ENCODE measurements at regions not wholly inside any gene's neighbourhood (a gene's known extent, or its start where the extent isn't known, plus 50 kb on each side); places are given as distances from the start of the nearest gene placed in this dataset.

DNA sequence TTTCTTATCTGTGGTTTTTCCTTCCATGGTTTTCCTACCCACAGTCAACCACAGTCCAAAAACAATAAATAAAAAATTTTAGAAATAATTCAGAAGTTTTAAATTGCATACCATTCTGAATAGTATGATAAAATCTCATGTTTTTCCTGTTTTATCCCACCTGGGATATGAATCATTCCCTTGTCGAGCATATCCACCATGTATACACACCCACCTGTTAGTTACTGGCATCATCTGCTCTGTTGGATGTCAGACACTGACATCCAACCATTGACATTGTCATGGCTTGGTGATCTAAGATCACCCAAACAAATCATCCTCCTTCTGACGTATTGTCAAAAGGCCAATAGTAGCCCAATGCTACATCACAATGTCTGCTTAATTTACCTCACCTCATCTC lies 749.8 kb downstream of the TNS3 start:
- peaks cover 0 to 3% of the 10 kb centered on the region in 2 donors for H3K9me3 ChIP-seq (ENCODE audit: control insufficient read depth in 2 of 2, low read length in 2 of 2)
- no peak overlapping the region for H3K27ac ChIP-seq (ENCODE audit: low read length)
- no peaks in the 10 kb centered on the region for H3K27me3 ChIP-seq (ENCODE audit: control insufficient read depth in 1 of 2, insufficient read depth in 2 of 2, low read length in 2 of 2)
- no peak overlapping the region for H3K4me3 ChIP-seq (ENCODE audit: low read length in 2 of 2)
- no peak overlapping the region for H3K9ac ChIP-seq (ENCODE audit: low read length in 2 of 2)
- H3K4me1 ChIP-seq (ENCODE audit: control insufficient read depth, insufficient read depth, low read length), result no peaks in the 10 kb centered on the region
- no peaks in the 10 kb centered on the region for H3K36me3 ChIP-seq (ENCODE audit: control insufficient read depth in 2 of 2, insufficient read depth in 2 of 2, low read length in 2 of 2)

DNA sequence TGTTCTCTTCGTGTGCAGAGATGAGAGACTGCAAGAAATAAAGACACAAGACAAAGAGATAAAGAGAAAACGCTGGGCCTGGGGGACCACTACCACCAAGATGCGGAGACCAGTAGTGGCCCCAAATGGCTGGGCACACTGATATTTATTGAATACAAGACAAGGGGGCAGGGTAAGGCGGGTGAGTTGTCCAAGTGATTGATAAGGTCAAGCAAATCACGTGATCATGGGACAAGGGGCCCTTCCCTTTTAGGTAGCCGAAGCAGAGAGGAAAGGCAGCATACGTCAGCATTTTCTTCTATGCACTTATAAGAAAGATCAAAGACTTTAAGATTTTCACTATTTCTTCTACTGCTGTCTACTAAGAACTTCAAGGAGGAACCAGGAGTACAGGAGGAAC lies 762.1 kb downstream of the TNS3 start:
- Histone ChIP-seq H3K9me3 (ENCODE audit: control insufficient read depth in 2 of 2, low read length in 2 of 2) (peaks cover 0 to 5% of the 10 kb centered on the region in 2 donors), H3K27me3 (ENCODE audit: control insufficient read depth in 1 of 2, insufficient read depth in 2 of 2, low read length in 2 of 2) (no peaks in the 10 kb centered on the region)

DNA sequence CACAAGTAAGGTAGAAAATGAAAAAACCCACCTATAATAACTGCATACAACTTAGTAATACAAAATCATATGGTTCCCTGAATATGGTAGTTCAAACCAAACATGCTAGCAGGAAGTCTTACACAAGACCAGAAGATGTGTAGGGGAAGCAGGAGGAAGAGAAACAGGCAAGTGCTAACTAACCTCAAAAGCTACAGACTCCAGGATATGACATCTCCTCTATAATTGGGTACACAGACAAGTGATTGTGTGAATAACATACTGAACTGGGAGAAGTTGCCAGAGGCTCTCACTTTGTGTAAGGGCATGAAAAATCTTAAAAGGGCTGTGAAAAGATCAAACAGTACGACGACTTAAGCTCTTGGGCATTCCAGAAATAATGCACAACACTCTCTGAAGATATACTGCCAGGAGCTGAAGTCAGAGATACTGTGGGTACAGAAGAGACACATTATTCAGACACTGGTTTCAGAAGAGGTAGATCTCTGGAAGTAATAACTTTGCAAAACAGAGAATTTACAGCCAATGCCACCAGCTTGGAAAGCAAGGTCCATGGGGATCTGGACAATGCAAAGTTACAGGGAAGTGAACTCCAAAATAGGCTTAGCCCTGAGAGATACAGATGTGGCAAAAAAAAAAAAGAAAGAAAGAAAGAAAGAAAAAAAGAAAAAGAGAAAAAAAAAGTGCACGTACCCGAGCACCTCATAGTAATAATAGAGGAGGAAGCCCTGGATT lies 767.2 kb downstream of the TNS3 start:
- no peaks in the 10 kb centered on the region for H3K27me3 ChIP-seq (ENCODE audit: control insufficient read depth in 1 of 2, insufficient read depth in 2 of 2, low read length in 2 of 2)
- H3K4me1 ChIP-seq (ENCODE audit: control insufficient read depth, insufficient read depth, low read length), result no peaks in the 10 kb centered on the region
- H3K4me3 ChIP-seq (ENCODE audit: low read length in 2 of 2), result no peak overlapping the region
- no peak overlapping the region for H3K9ac ChIP-seq (ENCODE audit: low read length in 2 of 2)
- no peak overlapping the region for H3K27ac ChIP-seq (ENCODE audit: low read length)
- no peaks in the 10 kb centered on the region for H3K36me3 ChIP-seq (ENCODE audit: control insufficient read depth in 2 of 2, insufficient read depth in 2 of 2, low read length in 2 of 2)
- peaks cover 0 to 4% of the 10 kb centered on the region in 2 donors for H3K9me3 ChIP-seq (ENCODE audit: control insufficient read depth in 2 of 2, low read length in 2 of 2)

More for the DNA sequence above, 762.1 kb downstream of the TNS3 start:
- Histone ChIP-seq H3K36me3 (ENCODE audit: control insufficient read depth in 2 of 2, insufficient read depth in 2 of 2, low read length in 2 of 2) (no peaks in the 10 kb centered on the region), H3K4me3 (ENCODE audit: low read length in 2 of 2) (no peak overlapping the region), H3K27ac (ENCODE audit: low read length) (no peak overlapping the region), H3K4me1 (ENCODE audit: control insufficient read depth, insufficient read depth, low read length) (no peaks in the 10 kb centered on the region), H3K9ac (ENCODE audit: low read length in 2 of 2) (no peak overlapping the region)

DNA sequence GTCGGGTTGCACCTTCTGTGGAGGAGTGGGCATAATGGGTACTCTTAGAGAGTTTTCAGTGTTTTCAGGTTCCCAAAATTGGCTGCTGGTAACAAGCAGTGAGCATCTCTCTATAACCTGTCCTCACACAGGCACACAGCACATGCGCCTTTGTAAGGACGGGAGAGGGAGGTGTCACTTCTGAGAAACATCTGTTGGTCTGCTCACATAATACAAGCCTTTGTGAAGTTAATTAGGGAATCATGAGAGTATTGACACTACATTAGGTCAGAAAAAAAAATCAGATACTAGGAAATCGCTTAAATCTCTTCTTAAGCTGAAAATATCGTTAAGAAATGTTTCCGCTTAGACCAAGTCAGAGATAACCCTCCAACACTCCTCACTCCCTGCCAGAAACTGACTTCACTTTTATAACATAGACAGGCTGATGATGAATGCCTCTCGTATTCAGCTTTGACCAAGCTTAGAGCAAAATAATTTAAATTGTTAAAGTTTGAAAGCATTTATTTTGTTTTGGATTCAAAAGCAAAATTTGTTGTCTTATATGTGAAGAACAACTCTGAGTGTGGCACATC lies 769.7 kb downstream of the TNS3 start:
- Histone ChIP-seq H3K9ac (ENCODE audit: low read length in 2 of 2) (no peak overlapping the region), H3K4me3 (ENCODE audit: low read length in 2 of 2) (no peak overlapping the region), H3K36me3 (ENCODE audit: control insufficient read depth in 2 of 2, insufficient read depth in 2 of 2, low read length in 2 of 2) (no peaks in the 10 kb centered on the region), H3K27ac (ENCODE audit: low read length) (no peak overlapping the region), H3K27me3 (ENCODE audit: control insufficient read depth in 1 of 2, insufficient read depth in 2 of 2, low read length in 2 of 2) (no peaks in the 10 kb centered on the region), H3K4me1 (ENCODE audit: control insufficient read depth, insufficient read depth, low read length) (no peaks in the 10 kb centered on the region), H3K9me3 (ENCODE audit: control insufficient read depth in 2 of 2, low read length in 2 of 2) (no peaks in the 10 kb centered on the region)

DNA sequence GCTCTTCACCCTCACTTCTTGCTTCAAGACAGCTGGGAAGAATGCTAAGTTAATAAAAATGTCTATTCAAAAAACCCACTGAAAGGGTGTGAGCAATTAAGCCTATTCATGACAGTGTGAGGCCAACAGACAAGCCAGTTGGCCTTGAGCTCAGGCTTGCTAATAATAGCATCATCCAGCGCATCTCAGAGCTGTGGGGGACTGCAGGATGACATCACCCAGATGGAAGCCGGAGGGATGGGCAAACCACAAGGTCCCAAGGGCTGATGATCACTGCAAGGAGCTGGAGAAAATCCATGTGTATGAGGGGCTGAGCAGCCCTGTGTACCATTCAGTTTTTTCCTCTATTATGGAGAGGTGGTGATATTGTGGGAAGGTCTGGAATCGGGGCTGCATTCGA lies 770.4 kb downstream of the TNS3 start:
- no peak overlapping the region for H3K27ac ChIP-seq (ENCODE audit: low read length)
- H3K9me3 ChIP-seq (ENCODE audit: control insufficient read depth in 2 of 2, low read length in 2 of 2), result no peaks in the 10 kb centered on the region
- H3K27me3 ChIP-seq (ENCODE audit: control insufficient read depth in 1 of 2, insufficient read depth in 2 of 2, low read length in 2 of 2), result no peaks in the 10 kb centered on the region

DNA sequence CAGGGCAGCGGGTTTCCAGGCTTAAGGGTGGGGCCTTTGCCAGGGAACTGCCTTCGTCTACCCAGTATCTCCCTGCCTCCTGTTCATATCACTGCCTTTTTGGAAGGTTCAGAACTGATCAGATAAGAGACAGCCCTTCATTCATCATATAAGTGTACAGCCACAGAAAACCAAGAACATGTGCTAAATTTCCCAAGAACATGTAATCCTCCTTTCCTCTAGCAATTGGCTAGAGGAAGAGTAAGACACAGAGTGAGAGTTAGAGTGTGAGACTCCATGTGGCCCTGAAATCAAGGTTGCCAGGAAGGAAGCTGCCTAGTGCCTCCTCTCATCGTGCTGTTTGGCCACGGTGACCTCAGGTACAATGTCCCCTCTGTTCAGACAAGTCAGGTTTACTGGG lies 770.9 kb downstream of the TNS3 start:
- Histone ChIP-seq H3K4me3 (ENCODE audit: low read length in 2 of 2) (no peak overlapping the region), H3K4me1 (ENCODE audit: control insufficient read depth, insufficient read depth, low read length) (no peaks in the 10 kb centered on the region), H3K9me3 (ENCODE audit: control insufficient read depth in 2 of 2, low read length in 2 of 2) (no peaks in the 10 kb centered on the region), H3K9ac (ENCODE audit: low read length in 2 of 2) (no peak overlapping the region), H3K27me3 (ENCODE audit: control insufficient read depth in 1 of 2, insufficient read depth in 2 of 2, low read length in 2 of 2) (no peaks in the 10 kb centered on the region), H3K27ac (ENCODE audit: low read length) (no peak overlapping the region), H3K36me3 (ENCODE audit: control insufficient read depth in 2 of 2, insufficient read depth in 2 of 2, low read length in 2 of 2) (no peaks in the 10 kb centered on the region)

More for the DNA sequence above, 770.4 kb downstream of the TNS3 start:
- no peak overlapping the region for H3K9ac ChIP-seq (ENCODE audit: low read length in 2 of 2)
- H3K4me3 ChIP-seq (ENCODE audit: low read length in 2 of 2), result no peak overlapping the region
- no peaks in the 10 kb centered on the region for H3K36me3 ChIP-seq (ENCODE audit: control insufficient read depth in 2 of 2, insufficient read depth in 2 of 2, low read length in 2 of 2)
- H3K4me1 ChIP-seq (ENCODE audit: control insufficient read depth, insufficient read depth, low read length), result no peaks in the 10 kb centered on the region

DNA sequence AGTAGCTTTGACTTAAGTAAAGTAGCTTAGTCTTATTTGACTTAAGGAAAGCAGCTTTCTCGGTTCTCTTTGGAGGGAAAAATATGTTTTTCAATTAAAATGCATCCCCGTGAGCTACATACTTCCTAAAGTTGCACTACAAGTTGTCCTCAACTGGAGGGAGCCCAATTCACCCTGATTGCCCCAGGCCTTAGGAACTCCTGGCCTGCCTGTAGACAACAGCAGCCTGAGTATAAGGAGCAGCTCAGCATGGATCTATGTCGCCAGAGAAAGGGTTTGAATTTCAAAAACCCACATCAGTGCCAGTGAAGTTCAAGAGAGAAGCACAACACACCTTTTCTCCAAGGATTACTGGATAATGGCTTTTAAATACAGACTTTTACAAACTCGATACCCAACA lies 772.0 kb downstream of the TNS3 start:
- no peaks in the 10 kb centered on the region for H3K4me1 ChIP-seq (ENCODE audit: control insufficient read depth, insufficient read depth, low read length)
- H3K27ac ChIP-seq (ENCODE audit: low read length), result no peak overlapping the region
- H3K27me3 ChIP-seq (ENCODE audit: control insufficient read depth in 1 of 2, insufficient read depth in 2 of 2, low read length in 2 of 2), result no peaks in the 10 kb centered on the region
- no peak overlapping the region for H3K4me3 ChIP-seq (ENCODE audit: low read length in 2 of 2)
- H3K36me3 ChIP-seq (ENCODE audit: control insufficient read depth in 2 of 2, insufficient read depth in 2 of 2, low read length in 2 of 2), result no peaks in the 10 kb centered on the region
- H3K9ac ChIP-seq (ENCODE audit: low read length in 2 of 2), result no peak overlapping the region
- no peaks in the 10 kb centered on the region for H3K9me3 ChIP-seq (ENCODE audit: control insufficient read depth in 2 of 2, low read length in 2 of 2)

DNA sequence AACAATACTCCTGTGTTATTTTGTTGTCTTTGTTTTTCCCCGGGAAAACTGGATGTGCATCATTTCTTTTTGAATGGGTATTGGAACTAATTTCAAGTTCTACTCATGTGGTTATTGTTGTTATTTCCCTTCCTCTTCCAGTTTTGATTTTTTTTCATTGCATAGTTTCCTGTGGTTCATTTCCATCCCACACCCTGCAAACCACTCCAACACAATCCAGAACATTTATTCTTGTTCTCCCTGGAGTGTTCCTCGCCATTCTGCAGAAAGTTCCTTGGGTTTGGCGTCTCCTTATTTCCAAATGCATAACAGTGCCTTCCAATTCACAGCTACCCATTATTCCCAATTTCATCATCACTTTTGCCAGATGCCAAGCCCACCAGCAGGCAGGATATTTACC lies 775.1 kb downstream of the TNS3 start:
- Histone ChIP-seq H3K27me3 (ENCODE audit: control insufficient read depth in 1 of 2, insufficient read depth in 2 of 2, low read length in 2 of 2) (no peaks in the 10 kb centered on the region), H3K4me3 (ENCODE audit: low read length in 2 of 2) (no peak overlapping the region), H3K9ac (ENCODE audit: low read length in 2 of 2) (no peak overlapping the region), H3K36me3 (ENCODE audit: control insufficient read depth in 2 of 2, insufficient read depth in 2 of 2, low read length in 2 of 2) (no peaks in the 10 kb centered on the region), H3K9me3 (ENCODE audit: control insufficient read depth in 2 of 2, low read length in 2 of 2) (no peaks in the 10 kb centered on the region), H3K27ac (ENCODE audit: low read length) (no peak overlapping the region), H3K4me1 (ENCODE audit: control insufficient read depth, insufficient read depth, low read length) (no peaks in the 10 kb centered on the region)

DNA sequence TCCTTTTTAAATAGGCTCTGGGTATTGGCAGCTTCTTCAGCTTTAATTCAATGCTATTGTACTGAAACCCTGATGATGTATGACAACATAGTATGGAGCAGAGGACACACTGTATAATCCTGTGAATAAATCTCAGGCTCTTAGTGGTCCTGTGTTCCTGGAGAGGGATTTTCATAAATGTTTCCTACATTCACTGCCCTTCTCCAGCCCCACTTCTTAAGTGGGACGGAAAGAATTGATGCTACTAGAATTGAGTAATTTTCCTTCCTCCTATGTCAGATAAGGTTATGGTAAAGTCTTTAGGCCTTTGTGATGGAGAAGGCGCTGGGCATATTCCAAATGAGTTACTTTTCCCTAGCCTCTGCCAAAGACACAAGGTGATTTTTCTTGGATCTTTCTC lies 779.4 kb downstream of the TNS3 start:
- H3K4me3 ChIP-seq (ENCODE audit: low read length in 2 of 2), result no peak overlapping the region
- H3K36me3 ChIP-seq (ENCODE audit: control insufficient read depth in 2 of 2, insufficient read depth in 2 of 2, low read length in 2 of 2), result no peaks in the 10 kb centered on the region
- no peaks in the 10 kb centered on the region for H3K27me3 ChIP-seq (ENCODE audit: control insufficient read depth in 1 of 2, insufficient read depth in 2 of 2, low read length in 2 of 2)
- peaks cover 0 to 3% of the 10 kb centered on the region in 2 donors for H3K9me3 ChIP-seq (ENCODE audit: control insufficient read depth in 2 of 2, low read length in 2 of 2)
- no peak overlapping the region for H3K9ac ChIP-seq (ENCODE audit: low read length in 2 of 2)
- H3K4me1 ChIP-seq (ENCODE audit: control insufficient read depth, insufficient read depth, low read length), result no peaks in the 10 kb centered on the region
- no peak overlapping the region for H3K27ac ChIP-seq (ENCODE audit: low read length)

DNA sequence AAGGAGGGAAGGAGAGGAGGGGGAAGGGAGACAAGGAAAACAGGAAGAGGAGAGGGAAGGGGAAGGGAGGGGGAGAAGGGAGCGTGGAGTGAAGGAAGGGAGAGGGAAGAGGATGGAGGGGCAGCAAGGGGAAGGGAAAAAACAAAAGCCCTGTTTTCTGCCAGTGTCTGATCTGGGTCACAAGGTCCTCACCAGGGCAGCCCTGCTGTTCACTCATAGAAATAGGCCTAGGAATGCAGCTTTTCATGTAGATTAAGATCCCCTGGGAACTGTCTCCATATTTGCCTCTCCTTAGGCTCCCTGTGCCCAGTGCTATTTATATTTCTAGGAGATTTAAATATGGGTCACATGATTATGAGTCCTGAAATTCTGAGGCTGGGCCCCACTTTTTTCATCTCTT lies 790.7 kb downstream of the TNS3 start:
- Histone ChIP-seq H3K9me3 (ENCODE audit: control insufficient read depth in 2 of 2, low read length in 2 of 2) (no peaks in the 10 kb centered on the region), H3K36me3 (ENCODE audit: control insufficient read depth in 2 of 2, insufficient read depth in 2 of 2, low read length in 2 of 2) (no peaks in the 10 kb centered on the region), H3K9ac (ENCODE audit: low read length in 2 of 2) (no peak overlapping the region)

DNA sequence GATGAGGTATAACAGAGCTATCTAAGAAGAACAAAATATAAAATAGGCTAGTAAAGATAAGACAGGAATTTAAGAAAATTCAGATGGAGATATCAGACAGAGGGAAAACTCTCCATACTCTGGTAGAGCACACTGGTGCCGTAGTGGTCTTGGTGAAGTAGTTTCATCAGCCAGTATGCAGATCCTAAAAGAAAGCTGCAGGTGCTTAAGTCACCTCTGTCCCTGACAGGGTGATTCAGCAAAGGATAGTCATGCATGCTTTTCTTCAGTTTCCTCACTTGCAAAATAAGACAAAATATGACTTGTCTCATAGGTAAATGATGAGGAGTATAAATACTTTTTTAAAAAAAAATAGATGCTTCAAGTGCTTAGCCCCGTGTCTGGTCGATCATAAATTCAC lies 794.9 kb downstream of the TNS3 start:
- no peaks in the 10 kb centered on the region for H3K9me3 ChIP-seq (ENCODE audit: control insufficient read depth in 2 of 2, low read length in 2 of 2)
- no peak overlapping the region for H3K27ac ChIP-seq (ENCODE audit: low read length)
- H3K9ac ChIP-seq (ENCODE audit: low read length in 2 of 2), result no peak overlapping the region
- H3K4me3 ChIP-seq (ENCODE audit: low read length in 2 of 2), result no peak overlapping the region
- no peaks in the 10 kb centered on the region for H3K36me3 ChIP-seq (ENCODE audit: control insufficient read depth in 2 of 2, insufficient read depth in 2 of 2, low read length in 2 of 2)
- H3K27me3 ChIP-seq (ENCODE audit: control insufficient read depth in 1 of 2, insufficient read depth in 2 of 2, low read length in 2 of 2), result no peaks in the 10 kb centered on the region
- no peaks in the 10 kb centered on the region for H3K4me1 ChIP-seq (ENCODE audit: control insufficient read depth, insufficient read depth, low read length)

More for the DNA sequence above, 790.7 kb downstream of the TNS3 start:
- H3K27ac ChIP-seq (ENCODE audit: low read length), result no peak overlapping the region
- no peaks in the 10 kb centered on the region for H3K4me1 ChIP-seq (ENCODE audit: control insufficient read depth, insufficient read depth, low read length)
- H3K27me3 ChIP-seq (ENCODE audit: control insufficient read depth in 1 of 2, insufficient read depth in 2 of 2, low read length in 2 of 2), result no peaks in the 10 kb centered on the region
- H3K4me3 ChIP-seq (ENCODE audit: low read length in 2 of 2), result no peak overlapping the region
